GM18499 (cell line): ENCODE measurements at regions not wholly inside any gene's neighbourhood (a gene's known extent, or its start where the extent isn't known, plus 50 kb on each side); places are given as distances from the start of the nearest gene placed in this dataset.

Source experiments
- ATAC-seq: cut with Tn5 transposase; IDR thresholded peaks from one replicate; pipeline ENCODE4 v1.9.1; 2021; ENCODE audit warnings: moderate number of reproducible peaks; ENCODE audit not compliant: insufficient read depth, unreplicated experiment

DNA sequence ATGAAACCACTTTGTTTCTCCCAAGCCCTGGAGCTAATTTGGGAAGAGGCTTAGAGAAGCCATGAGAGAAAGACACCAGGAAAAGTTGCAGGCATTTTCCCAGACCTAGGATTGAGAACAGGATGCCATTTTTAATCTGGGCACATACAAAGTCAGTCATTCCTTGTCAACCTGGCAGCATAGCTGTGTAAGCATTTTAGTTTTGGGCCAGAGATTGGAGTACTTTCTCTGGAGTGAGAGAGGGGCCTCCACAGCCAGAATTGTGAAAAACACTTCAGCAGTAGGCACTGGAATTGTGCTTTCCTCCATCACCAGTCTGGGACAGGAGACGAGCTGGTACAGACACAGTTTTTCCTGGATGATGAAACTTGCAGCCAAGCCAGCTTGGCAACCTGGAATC is 390.3 kb upstream of the DMAC1 start:
- no peak for ATAC-seq

DNA sequence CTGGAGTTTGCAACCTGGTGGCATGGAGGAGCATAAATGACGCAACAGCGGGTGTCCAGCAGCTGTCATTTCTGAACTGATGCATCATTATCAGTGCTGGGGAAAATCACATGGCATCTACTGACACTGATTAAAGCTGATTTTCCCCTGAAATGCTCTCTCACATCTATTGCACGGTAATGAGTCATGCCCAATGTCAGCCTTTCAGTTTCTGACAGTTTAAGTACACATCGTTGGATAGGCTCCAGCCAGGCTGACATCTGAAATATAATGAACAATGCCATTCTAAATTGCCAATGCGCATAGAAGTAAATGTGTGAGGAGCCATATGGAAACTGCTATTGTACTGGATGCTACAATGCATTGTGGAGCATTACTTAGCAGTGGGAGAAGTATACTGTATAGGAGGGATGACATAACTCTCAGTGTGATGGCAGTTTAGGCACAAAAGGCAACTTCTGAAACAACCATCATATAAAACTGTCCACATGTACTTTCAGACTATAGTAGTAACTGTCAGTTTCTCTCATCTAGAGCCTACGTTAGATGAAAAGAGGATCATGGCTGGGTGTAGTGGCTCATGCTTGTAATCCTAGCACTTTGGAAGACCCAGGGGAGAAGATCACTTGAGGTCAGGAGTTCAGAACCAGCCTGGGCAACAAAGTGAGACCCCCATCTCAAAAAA is 389.3 kb upstream of the DMAC1 start:
- no peak for ATAC-seq

DNA sequence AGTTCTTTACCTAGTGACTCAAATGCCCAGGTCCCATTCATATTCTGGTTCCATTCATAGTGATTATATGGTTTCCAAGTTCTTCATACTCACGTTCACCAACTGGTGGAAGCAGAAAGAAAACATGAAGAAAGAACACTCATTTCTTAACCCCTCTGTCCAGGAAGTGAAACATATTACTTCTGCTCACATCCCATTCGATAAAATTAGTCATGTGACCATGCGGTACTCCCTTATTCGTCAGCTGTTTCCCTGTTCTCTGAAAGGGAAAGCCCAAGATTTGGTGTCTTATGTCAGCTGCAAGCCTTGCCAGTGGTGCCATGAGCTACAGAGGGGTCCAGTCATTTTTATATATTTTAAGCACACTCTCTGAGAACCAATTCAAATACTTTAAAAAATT is 387.0 kb upstream of the DMAC1 start:
- ATAC-seq = no peak

DNA sequence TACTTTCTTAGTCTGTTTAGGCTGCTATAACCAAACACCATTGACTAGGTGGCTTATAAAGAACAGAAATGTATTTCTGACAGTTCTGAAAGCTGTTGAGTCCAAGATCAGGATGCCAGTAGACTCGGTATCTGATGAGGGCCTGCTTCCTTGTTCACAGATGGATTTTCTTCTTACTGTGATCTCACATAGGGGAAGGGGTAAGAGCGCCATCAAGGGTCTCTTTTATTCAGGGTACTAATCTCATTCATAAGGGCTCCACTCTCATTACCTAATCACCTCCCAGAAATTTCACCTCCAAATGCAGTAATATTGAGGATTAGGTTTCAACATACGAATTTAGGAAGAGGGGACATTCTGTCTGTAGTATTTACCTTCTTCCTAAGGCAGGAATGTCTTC is 384.0 kb upstream of the DMAC1 start:
- no peak for ATAC-seq

DNA sequence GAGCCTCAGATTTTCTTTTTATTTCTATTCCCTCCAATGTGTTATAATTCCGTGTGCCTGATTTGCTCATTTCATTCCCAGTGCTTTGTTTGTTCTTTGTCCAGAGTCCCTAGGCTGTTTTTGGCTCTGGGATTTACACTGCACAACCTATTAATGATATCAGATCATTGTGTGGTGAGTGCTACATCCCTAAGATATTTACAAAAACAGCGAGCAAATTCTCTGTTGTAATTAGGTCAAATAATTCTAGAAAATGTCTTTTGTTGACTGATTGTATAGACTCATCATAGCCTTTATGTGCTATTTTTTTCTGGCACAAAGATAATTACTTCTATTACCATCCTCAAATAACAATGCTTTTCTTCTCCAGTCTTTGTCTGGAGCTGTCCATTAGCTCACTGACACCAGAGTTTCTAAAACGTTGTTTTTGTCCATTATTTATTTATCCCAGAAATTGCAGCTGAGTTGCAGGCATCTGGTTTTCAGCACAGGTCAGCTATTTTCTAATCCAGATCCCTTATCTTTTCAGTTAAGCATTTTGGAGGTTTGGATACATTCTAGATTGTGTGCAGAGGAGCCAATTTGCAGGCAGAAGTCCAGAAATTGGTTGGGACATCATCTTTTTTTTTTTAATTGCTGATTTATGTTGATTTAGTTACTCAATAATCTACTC is 379.9 kb upstream of the DMAC1 start:
- no peak for ATAC-seq

DNA sequence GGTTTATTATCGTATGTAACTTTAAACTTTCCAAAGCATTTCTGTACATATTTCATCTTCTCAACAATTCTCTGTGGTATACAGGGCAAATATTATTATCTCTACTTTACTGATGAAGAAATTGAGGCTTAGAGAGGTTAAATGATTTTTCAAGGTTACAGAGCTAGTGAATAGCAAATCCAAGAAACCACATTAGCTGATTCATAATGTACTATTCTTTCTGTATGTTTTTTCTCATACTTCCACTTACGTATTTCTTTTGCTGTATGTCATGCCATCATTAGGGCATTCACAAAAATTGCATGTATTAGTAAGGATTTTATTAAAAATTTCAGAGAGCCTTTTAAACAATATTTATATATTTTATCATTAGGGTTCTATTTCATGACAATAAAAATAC is 372.4 kb upstream of the DMAC1 start:
- no peak for ATAC-seq

DNA sequence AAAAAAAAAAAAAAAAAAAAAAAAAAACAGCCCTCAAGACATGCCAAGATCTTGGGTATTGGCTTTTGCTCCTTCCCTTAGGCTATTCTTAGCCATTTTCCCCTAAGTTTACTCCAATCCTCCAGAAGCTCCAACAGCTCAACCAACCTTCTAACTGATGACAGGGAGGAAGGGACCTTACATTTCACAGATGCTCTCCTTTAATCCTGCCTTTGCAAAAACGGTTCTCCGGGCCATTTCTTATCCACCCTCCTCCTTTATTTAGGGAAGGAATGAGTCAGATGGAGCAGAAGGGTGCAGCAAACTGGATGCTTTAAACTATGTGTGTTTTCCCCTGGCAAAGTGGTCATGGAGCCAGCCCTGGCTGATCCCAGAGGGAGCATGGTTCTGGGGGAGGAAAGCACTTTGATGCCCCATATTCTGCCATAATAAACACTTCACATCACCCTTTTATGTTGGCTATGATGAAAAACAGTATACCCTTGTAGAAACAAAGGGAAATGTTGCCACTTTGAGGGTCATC is 369.4 kb upstream of the DMAC1 start:
- ATAC-seq = no peak

DNA sequence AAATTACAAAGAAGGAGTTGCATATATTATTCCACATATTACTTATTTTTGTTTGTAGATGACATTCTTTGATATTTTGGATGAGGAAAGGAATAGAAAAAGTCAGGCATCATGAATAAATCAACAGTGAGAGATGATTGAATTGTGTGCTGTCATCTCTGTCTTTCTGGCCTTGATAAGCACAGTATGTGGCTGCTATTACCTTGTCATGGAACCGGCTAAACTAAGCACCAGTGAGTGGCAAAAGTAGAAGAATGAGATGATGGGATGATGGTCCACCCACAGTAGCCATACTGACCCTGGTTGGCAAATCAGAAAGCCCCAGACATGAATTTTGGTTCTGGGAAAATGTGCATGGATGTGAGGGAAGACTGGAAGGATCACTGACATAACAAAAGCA is 361.2 kb upstream of the DMAC1 start:
- no peak for ATAC-seq

DNA sequence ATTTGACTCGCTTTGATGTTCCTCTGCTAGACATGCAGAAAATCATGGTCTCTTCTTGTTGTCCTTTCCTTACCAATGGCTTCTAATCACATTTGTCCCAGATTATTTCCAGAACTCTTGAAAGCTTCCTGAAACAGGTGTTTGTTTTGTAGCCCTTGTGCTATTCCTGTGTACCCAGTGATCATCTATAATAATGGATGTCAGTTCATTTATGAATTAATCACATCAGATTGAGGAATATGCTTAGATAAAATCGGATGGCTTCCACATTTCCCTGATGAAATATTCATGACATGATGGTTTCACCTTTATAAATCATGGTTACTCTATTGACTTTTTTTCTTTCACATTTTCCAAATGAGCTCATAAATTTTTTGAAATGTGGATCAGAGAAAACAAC is 359.0 kb upstream of the DMAC1 start:
- ATAC-seq = no peak

DNA sequence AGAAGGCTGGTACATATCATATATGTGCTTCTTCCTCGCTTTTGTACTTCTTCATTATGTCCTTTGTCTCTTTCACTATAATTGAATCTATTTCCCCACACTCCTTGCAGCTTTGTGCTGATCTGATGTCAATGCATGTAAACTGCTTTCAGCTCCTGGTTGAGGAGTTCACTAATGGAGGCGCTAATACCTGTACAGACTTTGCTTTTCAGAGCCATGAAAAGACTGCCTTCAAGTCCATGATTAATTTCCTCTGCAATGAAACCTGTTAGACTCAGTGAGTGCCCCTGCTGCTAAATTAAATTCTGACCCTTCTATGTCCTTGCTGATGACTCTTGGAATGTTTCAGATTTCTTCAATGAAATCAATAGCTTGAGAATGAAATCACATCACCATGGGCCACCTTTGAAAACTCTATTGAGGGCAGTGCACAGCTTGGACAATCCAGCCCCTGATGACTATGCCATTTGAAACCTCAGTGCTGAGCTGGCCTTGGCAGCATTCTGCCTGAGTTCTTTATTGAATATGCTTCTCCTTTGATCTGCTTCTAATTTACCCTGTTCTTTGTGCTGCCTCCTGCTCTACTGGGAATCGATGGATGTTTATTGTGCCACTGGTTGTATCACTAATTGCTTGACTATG is 358.2 kb upstream of the DMAC1 start:
- ATAC-seq = no peak

DNA sequence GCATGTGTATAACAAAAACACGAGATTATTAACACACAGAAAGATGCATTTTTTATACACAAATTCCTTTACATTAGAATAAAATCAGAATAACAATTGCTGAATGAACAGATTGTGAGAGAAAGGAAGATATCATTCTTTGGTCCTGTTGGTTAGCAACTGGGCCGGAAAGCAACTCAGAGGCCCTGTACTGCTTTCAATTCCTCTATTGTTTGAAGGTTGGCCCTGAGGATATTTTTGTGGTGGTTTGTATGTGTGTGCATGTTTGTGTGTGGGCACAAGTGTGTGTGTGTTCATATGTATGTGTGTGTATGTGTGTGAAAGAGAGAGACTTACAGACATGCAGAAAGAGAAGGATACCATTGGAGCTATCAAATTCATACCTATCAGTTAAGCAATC is 356.8 kb upstream of the DMAC1 start:
- ATAC-seq = no peak

DNA sequence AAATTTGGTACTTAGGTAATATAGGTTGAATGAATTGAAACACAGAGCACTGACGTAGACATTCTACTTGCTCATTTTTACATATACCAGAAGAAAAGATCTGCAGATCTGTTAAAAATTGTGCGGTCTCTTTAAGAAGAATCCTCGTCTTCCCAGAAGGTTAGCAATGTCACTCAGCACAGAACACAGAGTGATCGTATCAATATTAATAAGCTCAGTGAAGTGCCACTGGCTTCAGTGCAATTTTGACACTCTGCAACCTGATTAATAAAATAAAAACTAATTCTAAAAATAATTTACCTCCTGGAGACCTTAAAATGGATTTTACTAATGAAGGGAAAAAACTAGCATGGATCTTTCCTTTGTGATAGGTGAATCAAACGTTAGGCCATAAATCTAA is 356.1 kb upstream of the DMAC1 start:
- ATAC-seq = no peak

DNA sequence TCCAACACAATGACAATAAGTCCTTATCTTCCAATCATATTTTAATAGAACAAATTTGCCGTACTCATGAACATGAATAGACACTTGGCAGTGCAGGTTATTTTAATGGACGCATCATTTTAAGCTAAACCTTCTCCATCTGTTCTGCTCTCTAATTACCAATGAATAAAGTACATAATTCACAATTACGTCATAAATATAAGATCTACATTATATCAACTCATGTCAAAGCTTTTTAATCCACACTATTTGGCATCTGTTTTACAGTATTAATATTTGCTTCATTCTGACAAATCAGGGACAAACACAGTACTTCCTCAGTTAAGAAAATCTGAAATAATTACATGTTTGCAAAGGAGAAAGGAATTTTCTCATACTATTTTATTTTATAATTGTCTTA is 344.1 kb upstream of the DMAC1 start:
- ATAC-seq = no peak

DNA sequence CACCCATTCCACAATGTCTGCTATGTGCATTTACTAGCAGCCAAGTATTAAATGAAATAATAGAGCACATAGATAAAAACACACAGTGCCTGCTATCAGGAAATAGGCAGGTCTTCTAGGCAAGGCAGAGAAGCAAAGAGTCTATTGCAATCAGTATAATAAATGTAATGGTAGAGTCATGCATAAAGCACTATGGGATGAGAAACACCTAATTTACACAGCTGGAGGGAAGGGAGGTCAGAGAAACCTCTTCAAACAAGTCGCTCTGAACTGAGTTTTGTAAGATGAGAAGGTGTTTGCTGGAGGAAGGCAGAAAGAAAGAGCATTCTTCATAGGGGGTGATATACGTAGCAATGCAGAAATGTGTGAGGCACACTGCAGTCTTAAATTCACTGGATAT is 341.0 kb upstream of the DMAC1 start:
- no peak for ATAC-seq

DNA sequence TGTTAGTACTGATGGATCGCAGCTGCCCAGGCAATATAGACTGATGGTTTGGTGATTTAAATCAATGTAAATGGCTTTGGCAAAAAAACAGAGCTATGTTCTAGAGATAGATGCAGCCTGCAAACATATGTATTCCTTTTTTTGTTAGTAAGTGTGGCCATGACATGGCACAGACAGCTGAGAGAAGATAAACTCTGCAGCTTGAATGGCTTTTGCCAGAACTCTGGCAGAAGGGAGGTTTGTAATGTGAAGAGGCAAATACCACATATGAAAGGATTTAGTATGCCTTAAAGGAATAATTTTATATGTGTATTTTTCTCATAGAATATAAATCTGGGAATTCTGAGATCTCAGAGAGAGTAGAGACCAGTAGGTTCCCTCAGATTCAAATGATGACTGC is 340.2 kb upstream of the DMAC1 start:
- no peak for ATAC-seq

DNA sequence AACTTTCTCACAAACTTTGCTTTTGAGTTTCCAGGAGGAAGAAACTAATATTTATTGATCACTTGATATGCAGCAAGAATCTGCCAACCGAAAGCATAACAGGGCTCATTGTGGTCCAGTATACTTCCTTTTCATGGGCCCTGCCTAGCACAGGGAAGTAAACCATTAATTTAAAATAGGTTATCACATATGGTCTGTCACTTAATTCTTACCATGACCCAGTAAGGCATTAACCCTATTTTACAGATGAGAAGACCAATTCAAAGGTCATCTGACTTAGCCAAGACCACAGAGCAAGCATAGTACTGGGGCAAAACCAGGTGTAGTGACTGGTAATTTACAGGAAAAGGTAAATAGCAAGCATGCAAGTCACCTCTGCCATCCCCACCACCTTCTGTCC is 336.9 kb upstream of the DMAC1 start:
- ATAC-seq = no peak

DNA sequence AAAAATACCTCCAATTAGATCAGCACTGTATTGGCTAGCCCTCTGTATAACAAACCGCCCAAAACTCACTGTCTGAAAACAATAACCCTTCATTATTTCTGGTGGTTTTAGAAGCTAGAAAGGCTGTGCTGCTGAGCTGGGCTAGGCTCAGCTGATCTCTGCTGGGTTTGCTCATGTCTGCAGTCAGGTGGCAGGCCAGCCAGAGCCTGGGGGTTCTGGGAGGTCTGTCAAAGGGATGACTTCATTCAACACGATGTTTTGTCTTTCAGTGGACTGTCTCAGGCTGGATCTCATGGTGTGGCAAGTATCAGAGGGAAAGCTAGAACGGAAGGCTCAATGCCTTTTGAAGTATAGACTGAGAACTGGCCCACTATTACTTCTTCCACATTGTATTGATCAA is 335.1 kb upstream of the DMAC1 start:
- ATAC-seq = no peak

DNA sequence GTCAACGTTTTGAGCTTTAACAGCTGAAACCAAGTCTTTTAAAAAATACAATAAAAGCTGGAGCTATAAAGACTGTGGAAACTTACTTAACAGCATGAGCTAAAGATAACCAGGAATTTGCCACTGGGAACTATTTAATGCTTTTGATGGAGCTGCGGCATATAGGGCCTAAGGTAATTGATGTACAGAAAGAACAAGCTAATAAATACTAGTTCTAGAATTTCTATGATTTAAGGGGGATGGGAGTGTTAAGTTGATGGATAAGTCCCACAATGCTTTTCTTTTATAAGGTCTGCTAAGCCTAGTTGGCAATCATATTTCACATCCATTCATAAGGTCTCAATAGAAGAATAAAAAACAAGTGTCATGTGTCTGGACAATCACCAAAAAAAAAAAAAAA is 334.0 kb upstream of the DMAC1 start:
- ATAC-seq = no peak

DNA sequence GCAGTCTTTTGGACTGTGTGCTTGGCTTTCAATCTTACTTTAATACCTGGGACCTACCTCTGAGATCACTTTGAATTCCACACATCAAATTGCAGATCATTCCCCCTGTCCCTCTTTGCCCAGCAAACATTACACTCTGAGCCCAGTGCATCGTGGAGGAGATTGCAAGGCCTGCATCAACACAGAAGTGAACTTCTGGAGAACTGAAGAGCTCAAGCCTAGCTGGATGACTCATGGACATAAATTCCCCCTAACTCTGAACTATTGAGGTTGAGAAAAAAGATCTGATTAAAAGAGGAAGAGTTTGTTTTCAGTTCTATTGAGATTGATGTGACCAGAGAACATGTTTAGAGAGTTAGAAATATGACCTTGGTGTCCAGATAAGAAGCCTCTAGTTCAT is 316.0 kb upstream of the DMAC1 start:
- no peak for ATAC-seq

DNA sequence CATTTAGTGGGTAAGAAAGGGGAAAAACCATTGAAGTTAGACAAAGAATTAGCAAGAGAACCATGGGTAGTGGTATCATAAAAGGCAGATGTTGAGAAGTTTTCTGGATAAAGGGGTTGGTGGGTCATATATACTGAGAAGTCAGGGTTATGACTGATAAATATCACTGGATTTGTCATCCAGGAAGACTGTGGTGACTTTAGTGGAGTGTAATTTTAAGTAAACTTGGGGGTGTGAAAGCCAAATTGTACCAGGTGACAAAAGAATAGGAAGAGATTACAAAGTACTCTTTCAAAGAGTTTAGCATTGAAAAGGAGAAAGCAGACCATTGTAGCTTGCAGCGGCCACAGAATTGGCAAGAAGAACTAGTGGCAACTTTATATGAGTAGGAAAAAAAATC is 315.2 kb upstream of the DMAC1 start:
- ATAC-seq = no peak

DNA sequence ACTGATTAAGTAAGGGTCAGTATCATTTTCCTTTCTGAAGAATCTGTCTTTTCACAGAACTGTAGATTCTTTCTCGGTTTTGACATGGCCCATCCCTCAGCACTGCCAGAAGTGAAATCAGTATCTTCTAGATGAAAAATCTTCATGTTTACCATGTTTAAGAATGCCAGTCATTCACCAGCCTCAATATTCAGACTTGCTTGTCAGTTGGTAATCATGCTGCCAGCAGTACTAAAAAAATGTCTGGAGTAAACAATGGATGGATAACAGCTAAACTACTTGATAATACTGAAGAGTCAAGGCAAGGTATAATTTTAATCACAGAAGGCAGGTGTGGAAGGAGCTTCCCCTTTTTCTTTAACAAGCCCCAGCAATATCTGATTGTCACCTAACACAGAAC is 306.8 kb upstream of the DMAC1 start:
- ATAC-seq = no peak

DNA sequence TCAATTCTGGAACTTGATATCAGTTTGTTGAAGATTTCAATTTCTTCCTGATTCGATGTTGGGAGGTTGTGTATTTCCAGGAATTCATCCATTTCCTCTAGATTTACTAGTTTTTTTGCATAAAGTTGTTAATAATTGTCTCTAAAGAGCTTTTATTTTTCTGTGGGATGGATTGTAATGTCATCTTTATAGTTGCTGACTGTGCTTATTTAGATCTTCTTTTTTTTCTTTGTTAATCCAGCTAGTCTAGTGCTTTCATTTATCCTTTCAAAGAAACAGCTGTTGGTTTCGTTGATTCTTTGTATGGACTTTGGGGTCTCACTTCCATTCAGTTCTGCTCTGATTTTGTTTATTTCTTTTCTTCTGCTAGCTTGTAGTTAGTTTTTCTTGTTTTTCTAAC is 302.0 kb upstream of the DMAC1 start:
- ATAC-seq = no peak
